SK-N-SH treated with all-trans-retinoic acid at 6 μM for 48 hours (cell line): ENCODE measurements at regions not wholly inside any gene's neighbourhood (a gene's known extent, or its start where the extent isn't known, plus 50 kb on each side); places are given as distances from the start of the nearest gene placed in this dataset.

Experiments
- ATAC-seq: fragments of 200-7000 bp; cut with Tn5 transposase; 3 replicates; pipeline ENCODE4 v1.9.1; 2020; ENCODE audit warnings: mild to moderate bottlenecking, moderate library complexity
- ARNTL ChIP-seq: fragments of 450-650 bp; formaldehyde crosslinking; IDR thresholded peaks from 2 replicates; pipeline ENCODE4 v1.5.0; 2020; ENCODE audit warnings: low read depth, mild to moderate bottlenecking, moderate library complexity, borderline replicate concordance
- BACH2 ChIP-seq: fragments of 250-450 bp; sonication (Bioruptor Pico); IDR thresholded peaks from 2 replicates; pipeline ENCODE4 v1.9.0; 2021; ENCODE audit warnings: mild to moderate bottlenecking, borderline replicate concordance
- CSDC2 ChIP-seq: fragments of 250-450 bp; sonication (Bioruptor Pico); IDR thresholded peaks from 2 replicates; pipeline ENCODE4 v1.5.0; 2020; ENCODE audit warnings: mild to moderate bottlenecking, moderate library complexity
- ESRRG ChIP-seq: fragments of 250-450 bp; sonication (Bioruptor Pico); IDR thresholded peaks from 2 replicates; pipeline ENCODE4 v1.6.1; 2021; ENCODE audit warnings: mild to moderate bottlenecking
- GLIS3 ChIP-seq: fragments of 250-450 bp; sonication (Bioruptor Pico); IDR thresholded peaks from 2 replicates; pipeline ENCODE4 v1.5.0; 2020; ENCODE audit warnings: mild to moderate bottlenecking, moderate library complexity
- ISL1 ChIP-seq: fragments of 250-450 bp; sonication (Bioruptor Pico); IDR thresholded peaks from 2 replicates; pipeline ENCODE4 v2.1.2; 2022; ENCODE audit warnings: mild to moderate bottlenecking, moderate library complexity
- OSR1 ChIP-seq: fragments of 250-450 bp; sonication (Bioruptor Pico); IDR thresholded peaks from 2 replicates; pipeline ENCODE4 v1.8.0; 2022; ENCODE audit warnings: moderate library complexity, mild to moderate bottlenecking, inconsistent platforms
- POU6F1 ChIP-seq: fragments of 250-450 bp; sonication (Bioruptor Pico); IDR thresholded peaks from 2 replicates; pipeline ENCODE4 v1.8.0; 2021; ENCODE audit warnings: low read depth, mild to moderate bottlenecking, moderate library complexity, borderline replicate concordance
- PPARA ChIP-seq: fragments of 250-450 bp; sonication (Bioruptor Pico); IDR thresholded peaks from 2 replicates; pipeline ENCODE4 v1.5.0; 2020; ENCODE audit warnings: mild to moderate bottlenecking, borderline replicate concordance
- RARB ChIP-seq: fragments of 250-450 bp; sonication (Bioruptor Pico); IDR thresholded peaks from 2 replicates; pipeline ENCODE4 v1.8.0; 2021; ENCODE audit warnings: mild to moderate bottlenecking, moderate library complexity
- SNAI2 ChIP-seq: fragments of 250-450 bp; sonication (Bioruptor Pico); IDR thresholded peaks from 2 replicates; pipeline ENCODE4 v1.5.0; 2020; ENCODE audit warnings: mild to moderate bottlenecking, moderate library complexity
- TCF4 ChIP-seq: fragments of 250-450 bp; sonication (Bioruptor Pico); IDR thresholded peaks from 2 replicates; pipeline ENCODE4 v1.8.0; 2021; ENCODE audit warnings: mild to moderate bottlenecking, moderate library complexity, borderline replicate concordance
- TOX ChIP-seq: fragments of 250-450 bp; sonication (Bioruptor Pico); IDR thresholded peaks from 2 replicates; pipeline ENCODE4 v1.8.0; 2021; ENCODE audit warnings: mild to moderate bottlenecking, moderate library complexity, borderline replicate concordance
- TSHZ2 ChIP-seq: fragments of 250-450 bp; sonication (Bioruptor Pico); IDR thresholded peaks from 2 replicates; pipeline ENCODE4 v1.5.0; 2020; ENCODE audit warnings: mild to moderate bottlenecking, moderate library complexity
- ZC3H10 ChIP-seq: fragments of 250-450 bp; sonication (Bioruptor Pico); IDR thresholded peaks from 2 replicates; pipeline ENCODE4 v1.5.1; 2021; ENCODE audit warnings: mild to moderate bottlenecking, moderate library complexity
- ZFP3 ChIP-seq: fragments of 250-450 bp; sonication (Bioruptor Pico); IDR thresholded peaks from 2 replicates; pipeline ENCODE4 v1.5.0; 2020; ENCODE audit warnings: mild to moderate bottlenecking, moderate library complexity
- ZFP30 ChIP-seq: fragments of 450-650 bp; formaldehyde crosslinking; IDR thresholded peaks from 2 replicates; pipeline ENCODE4 v1.5.0; 2022; ENCODE audit warnings: mild to moderate bottlenecking, moderate library complexity
- ZNF565 ChIP-seq: fragments of 450-650 bp; formaldehyde crosslinking; conservative IDR thresholded peaks from 2 replicates; pipeline ENCODE4 v1.5.0; 2020; ENCODE audit warnings: low read depth, mild to moderate bottlenecking, moderate library complexity
- ZNF70 ChIP-seq: fragments of 450-650 bp; formaldehyde crosslinking; IDR thresholded peaks from 2 replicates; pipeline ENCODE4 v1.5.0; 2020; ENCODE audit warnings: mild to moderate bottlenecking, moderate library complexity
- ZNF8 ChIP-seq: fragments of 450-650 bp; formaldehyde crosslinking; IDR thresholded peaks from 2 replicates; pipeline ENCODE4 v1.5.0; 2020; ENCODE audit warnings: mild to moderate bottlenecking, moderate library complexity
- TF ChIP-seq, protein P1 (sequence below): fragments of 250-450 bp; sonication (Bioruptor Pico); IDR thresholded peaks from 2 replicates; pipeline ENCODE4 v1.5.1; 2021; ENCODE audit warnings: mild to moderate bottlenecking, moderate library complexity
- TF ChIP-seq, protein P2 (sequence below): fragments of 250-450 bp; sonication (Bioruptor Pico); IDR thresholded peaks from 2 replicates; pipeline ENCODE4 v1.5.1; 2020; ENCODE audit warnings: low read depth, mild to moderate bottlenecking, moderate library complexity

- no peak for TF ChIP-seq ZNF8
- TF ChIP-seq ZC3H10 (CRISPR knock-in tag) = no peak
- TF ChIP-seq ZFP30 = no peak
- TF ChIP-seq SNAI2 = no peak
- TF ChIP-seq, protein P1, sequence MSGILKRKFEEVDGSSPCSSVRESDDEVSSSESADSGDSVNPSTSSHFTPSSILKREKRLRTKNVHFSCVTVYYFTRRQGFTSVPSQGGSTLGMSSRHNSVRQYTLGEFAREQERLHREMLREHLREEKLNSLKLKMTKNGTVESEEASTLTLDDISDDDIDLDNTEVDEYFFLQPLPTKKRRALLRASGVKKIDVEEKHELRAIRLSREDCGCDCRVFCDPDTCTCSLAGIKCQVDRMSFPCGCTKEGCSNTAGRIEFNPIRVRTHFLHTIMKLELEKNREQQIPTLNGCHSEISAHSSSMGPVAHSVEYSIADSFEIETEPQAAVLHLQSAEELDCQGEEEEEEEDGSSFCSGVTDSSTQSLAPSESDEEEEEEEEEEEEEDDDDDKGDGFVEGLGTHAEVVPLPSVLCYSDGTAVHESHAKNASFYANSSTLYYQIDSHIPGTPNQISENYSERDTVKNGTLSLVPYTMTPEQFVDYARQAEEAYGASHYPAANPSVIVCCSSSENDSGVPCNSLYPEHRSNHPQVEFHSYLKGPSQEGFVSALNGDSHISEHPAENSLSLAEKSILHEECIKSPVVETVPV (CRISPR knock-in tag) = no peak
- no peak for TF ChIP-seq POU6F1
- TF ChIP-seq TOX (CRISPR knock-in tag) = no peak
- no peak for TF ChIP-seq PPARA (CRISPR knock-in tag)
- no peak for TF ChIP-seq TSHZ2
- no peak for TF ChIP-seq GLIS3 (CRISPR knock-in tag)
- no peak for ATAC-seq
Measured at GRCh38 chr6:120992257-120992656, 342.0 kb downstream of the TBC1D32 start.

- no peak for TF ChIP-seq TOX (CRISPR knock-in tag)
- TF ChIP-seq, protein P2, sequence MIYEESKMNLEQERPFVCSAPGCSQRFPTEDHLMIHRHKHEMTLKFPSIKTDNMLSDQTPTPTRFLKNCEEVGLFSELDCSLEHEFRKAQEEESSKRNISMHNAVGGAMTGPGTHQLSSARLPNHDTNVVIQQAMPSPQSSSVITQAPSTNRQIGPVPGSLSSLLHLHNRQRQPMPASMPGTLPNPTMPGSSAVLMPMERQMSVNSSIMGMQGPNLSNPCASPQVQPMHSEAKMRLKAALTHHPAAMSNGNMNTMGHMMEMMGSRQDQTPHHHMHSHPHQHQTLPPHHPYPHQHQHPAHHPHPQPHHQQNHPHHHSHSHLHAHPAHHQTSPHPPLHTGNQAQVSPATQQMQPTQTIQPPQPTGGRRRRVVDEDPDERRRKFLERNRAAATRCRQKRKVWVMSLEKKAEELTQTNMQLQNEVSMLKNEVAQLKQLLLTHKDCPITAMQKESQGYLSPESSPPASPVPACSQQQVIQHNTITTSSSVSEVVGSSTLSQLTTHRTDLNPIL (CRISPR knock-in tag) = no peak
- TF ChIP-seq TSHZ2 = no peak
- no peak for TF ChIP-seq OSR1 (CRISPR knock-in tag)
- no peak for TF ChIP-seq ZFP3 (CRISPR knock-in tag)
- no peak for TF ChIP-seq ISL1 (CRISPR knock-in tag)
- no peak for TF ChIP-seq RARB
- TF ChIP-seq ZNF565 (CRISPR knock-in tag) = no peak
- TF ChIP-seq ZFP30 = no peak
- no peak for TF ChIP-seq TCF4 (CRISPR knock-in tag)
- TF ChIP-seq ZNF70 = no peak
- TF ChIP-seq PPARA (CRISPR knock-in tag) = no peak
- no peak for TF ChIP-seq SNAI2
- TF ChIP-seq ZC3H10 (CRISPR knock-in tag) = no peak
- TF ChIP-seq ARNTL = no peak
- TF ChIP-seq CSDC2 (CRISPR knock-in tag) = no peak
- TF ChIP-seq ESRRG (CRISPR knock-in tag) = no peak
- no peak for ATAC-seq
Measured at GRCh38 chr6:120990866-120991265, 343.4 kb downstream of the TBC1D32 start.

- no peak for ATAC-seq
- TF ChIP-seq BACH2 (CRISPR knock-in tag) = no peak
- TF ChIP-seq ARNTL = no peak
- TF ChIP-seq, protein P1 (CRISPR knock-in tag) = no peak
- no peak for TF ChIP-seq ZNF70
- TF ChIP-seq, protein P2 (CRISPR knock-in tag) = no peak
- TF ChIP-seq ZNF565 (CRISPR knock-in tag) = no peak
- no peak for TF ChIP-seq POU6F1
- no peak for TF ChIP-seq TOX (CRISPR knock-in tag)
- no peak for TF ChIP-seq SNAI2
- TF ChIP-seq ESRRG (CRISPR knock-in tag) = no peak
- TF ChIP-seq ZFP3 (CRISPR knock-in tag) = no peak
- TF ChIP-seq ZNF8 = no peak
Measured at GRCh38 chr6:120981835-120982234, 352.4 kb downstream of the TBC1D32 start.
